ENCODE measurements at regions not wholly inside any gene's neighbourhood (a gene's known extent, or its start where the extent isn't known, plus 50 kb on each side); places are given as distances from the start of the nearest gene placed in this dataset.

- DNase-seq (ENCODE audit: low read depth), result no peak
These were observed 80.7 kb downstream of the TET3 start for GRCh38 chr2:74065456-74065855.

- DNase-seq (ENCODE audit: low read depth), result no peak
These were observed 81.1 kb downstream of the BOLA3 start for GRCh38 chr2:74066491-74067203.

GRCh38 chr2:74067221-74067747 lies 80.4 kb downstream of the BOLA3 start:
- no peak for DNase-seq (ENCODE audit: low read depth)

GRCh38 chr2:74070991-74071390 lies 76.7 kb downstream of the BOLA3 start:
- no peak for DNase-seq (ENCODE audit: low read depth)

GRCh38 chr2:74071426-74071825 lies 76.3 kb downstream of the BOLA3 start:
- DNase-seq (ENCODE audit: low read depth), result no peak

- DNase-seq (ENCODE audit: low read depth), result no peak
These were observed 75.1 kb downstream of the BOLA3 start for GRCh38 chr2:74072565-74072964.

- DNase-seq (ENCODE audit: low read depth), result peak; percentile 44
These were observed 73.2 kb downstream of the BOLA3 start for GRCh38 chr2:74074487-74074886.

GRCh38 chr2:74076074-74076470 lies 71.6 kb downstream of the BOLA3 start:
- DNase-seq (ENCODE audit: low read depth), result no peak

- DNase-seq (ENCODE audit: low read depth), result no peak
These were observed 70.1 kb downstream of the BOLA3 start for GRCh38 chr2:74077636-74078035.

GRCh38 chr2:74078466-74078865 lies 69.2 kb downstream of the BOLA3 start:
- DNase-seq (ENCODE audit: low read depth), result no peak

GRCh38 chr2:74079522-74080341 lies 68.0 kb downstream of the BOLA3 start:
- no peak for DNase-seq (ENCODE audit: low read depth)

GRCh38 chr2:74080346-74080745 lies 67.4 kb downstream of the BOLA3 start:
- DNase-seq (ENCODE audit: low read depth), result no peak

- DNase-seq (ENCODE audit: low read depth), result no peak
These were observed 66.5 kb downstream of the BOLA3 start for GRCh38 chr2:74081030-74081762.

GRCh38 chr2:74081763-74082110 lies 66.0 kb downstream of the BOLA3 start:
- DNase-seq (ENCODE audit: low read depth), result no peak

- no peak for DNase-seq (ENCODE audit: low read depth)
These were observed 64.0 kb downstream of the BOLA3 start for GRCh38 chr2:74083750-74084149.
